ENCODE measurements at regions not wholly inside any gene's neighbourhood (a gene's known extent, or its start where the extent isn't known, plus 50 kb on each side); places are given as distances from the start of the nearest gene placed in this dataset.
A peak's percentile ranks its signal among the peaks of the same experiment; 100 is the strongest.

GRCh38 chr5:62130107-62130506 lies 175.9 kb upstream of the KIF2A start:
- no peak for DNase-seq

GRCh38 chr5:62132276-62132675 lies 173.7 kb upstream of the KIF2A start:
- DNase-seq = no peak

- no peak for DNase-seq
These were observed 172.6 kb upstream of the KIF2A start for GRCh38 chr5:62133426-62133825.

- DNase-seq = no peak
These were observed 171.2 kb upstream of the KIF2A start for GRCh38 chr5:62134811-62135210.

- DNase-seq = no peak
These were observed 168.4 kb upstream of the KIF2A start for GRCh38 chr5:62137628-62138027.

GRCh38 chr5:62138607-62139006 lies 167.4 kb upstream of the KIF2A start:
- peak; percentile 68 for DNase-seq

- no peak for DNase-seq
These were observed 166.3 kb upstream of the KIF2A start for GRCh38 chr5:62139741-62140140.

GRCh38 chr5:62142351-62142750 lies 163.7 kb upstream of the KIF2A start:
- DNase-seq = no peak

- DNase-seq = no peak
These were observed 162.5 kb upstream of the KIF2A start for GRCh38 chr5:62143268-62144229.

GRCh38 chr5:62144401-62145022 lies 161.5 kb upstream of the KIF2A start:
- no peak for DNase-seq

GRCh38 chr5:62149879-62150278 lies 156.1 kb upstream of the KIF2A start:
- no peak for DNase-seq

- no peak for DNase-seq
These were observed 153.5 kb upstream of the KIF2A start for GRCh38 chr5:62152394-62153087.

GRCh38 chr5:62154758-62155157 lies 151.2 kb upstream of the KIF2A start:
- no peak for DNase-seq

GRCh38 chr5:62155988-62156387 lies 150.0 kb upstream of the KIF2A start:
- DNase-seq = no peak

GRCh38 chr5:62167561-62168057 lies 138.4 kb upstream of the KIF2A start:
- DNase-seq = peak; percentile 48

- no peak for DNase-seq
These were observed 137.3 kb upstream of the KIF2A start for GRCh38 chr5:62168506-62169281.

GRCh38 chr5:62178258-62178657 lies 127.7 kb upstream of the KIF2A start:
- DNase-seq = no peak

- no peak for DNase-seq
These were observed 123.2 kb upstream of the KIF2A start for GRCh38 chr5:62182802-62183201.

GRCh38 chr5:62183727-62184126 lies 122.3 kb upstream of the KIF2A start:
- no peak for DNase-seq

GRCh38 chr5:62184444-62184843 lies 121.6 kb upstream of the KIF2A start:
- DNase-seq = no peak

GRCh38 chr5:62190173-62190572 lies 115.8 kb upstream of the KIF2A start:
- DNase-seq = no peak

GRCh38 chr5:62190931-62191330 lies 115.1 kb upstream of the KIF2A start:
- no peak for DNase-seq

- DNase-seq = no peak
These were observed 113.0 kb upstream of the KIF2A start for GRCh38 chr5:62192958-62193357.
